T-helper 2 cell treated with Interferon-gamma antibody and Interleukin-4, amounts not matched to agents 100 ng/mL and 5 ng/mL, for 36 hours (primary cell): ENCODE measurements at regions not wholly inside any gene's neighbourhood (a gene's known extent, or its start where the extent isn't known, plus 50 kb on each side); places are given as distances from the start of the nearest gene placed in this dataset.
"Not testable (repeated sequence)": the region's sequence is repeated elsewhere in the genome, so short reads cannot be mapped to it uniquely, and the experiment has no call there.

Experiments
- intact Hi-C: fragments of 100-400 bp; cut with micrococcal nuclease; formaldehyde crosslinking; loops from one replicate; pipeline ENCODE4 v1.15.1; 2023

GRCh38 chr10:118914629-118915028 lies 114.9 kb upstream of the NANOS1 start:
- intact Hi-C loops, result no loop called here

- intact Hi-C loops, result no loop called here
These were observed 114.4 kb upstream of the NANOS1 start for GRCh38 chr10:118915161-118915560.

GRCh38 chr10:118916777-118917176 lies 112.7 kb upstream of the NANOS1 start:
- intact Hi-C loops, result no loop called here

GRCh38 chr10:118917701-118918100 lies 111.8 kb upstream of the NANOS1 start:
- intact Hi-C loops, result no loop called here

GRCh38 chr10:118918116-118918515 lies 111.4 kb upstream of the NANOS1 start:
- intact Hi-C loops, result no loop called here

- intact Hi-C loops, result no loop called here
These were observed 110.9 kb upstream of the NANOS1 start for GRCh38 chr10:118918587-118918986.

- intact Hi-C loops, result no loop called here
These were observed 109.3 kb upstream of the NANOS1 start for GRCh38 chr10:118920206-118920605.

- intact Hi-C loops, result no loop called here
These were observed 107.3 kb upstream of the NANOS1 start for GRCh38 chr10:118922226-118922625.

GRCh38 chr10:118922972-118923371 lies 106.5 kb upstream of the NANOS1 start:
- intact Hi-C loops, result no loop called here

GRCh38 chr10:118924493-118924892 lies 105.0 kb upstream of the NANOS1 start:
- intact Hi-C loops, result no loop called here

- intact Hi-C loops, result no loop called here
These were observed 104.0 kb upstream of the NANOS1 start for GRCh38 chr10:118925404-118926071.

- intact Hi-C loops, result no loop called here
These were observed 103.5 kb upstream of the NANOS1 start for GRCh38 chr10:118926072-118926417.

GRCh38 chr10:118926441-118926840 lies 103.1 kb upstream of the NANOS1 start:
- intact Hi-C loops, result no loop called here

- intact Hi-C loops, result no loop called here
These were observed 102.6 kb upstream of the NANOS1 start for GRCh38 chr10:118926903-118927302.

- intact Hi-C loops, result no loop called here
These were observed 102.2 kb upstream of the NANOS1 start for GRCh38 chr10:118927321-118927720.

- intact Hi-C loops, result no loop called here
These were observed 98.9 kb upstream of the NANOS1 start for GRCh38 chr10:118930614-118931013.

GRCh38 chr10:118931436-118931835 lies 98.1 kb upstream of the NANOS1 start:
- intact Hi-C loops, result no loop called here

- intact Hi-C loops, result not testable (repeated sequence)
These were observed 97.4 kb upstream of the NANOS1 start for GRCh38 chr10:118932154-118932553.

GRCh38 chr10:118937226-118937625 lies 92.3 kb upstream of the NANOS1 start:
- intact Hi-C loops, result no loop called here

GRCh38 chr10:118939211-118940007 lies 90.1 kb upstream of the NANOS1 start:
- intact Hi-C loops, result no loop called here

- intact Hi-C loops, result no loop called here
These were observed 89.1 kb upstream of the NANOS1 start for GRCh38 chr10:118940386-118940785.

GRCh38 chr10:118943253-118943652 lies 86.3 kb upstream of the NANOS1 start:
- intact Hi-C loops, result no loop called here
